HEK293 (cell line): ENCODE measurements at regions not wholly inside any gene's neighbourhood (a gene's known extent, or its start where the extent isn't known, plus 50 kb on each side); places are given as distances from the start of the nearest gene placed in this dataset.

Experiments used
- CTCF ChIA-PET: fragments of 350-600 bp; formaldehyde crosslinking; extraction: SDS; loops from one replicate; lab custom pipeline; 2021; ENCODE audit warnings: antibody characterized with exemption; lab: Yijun Ruan, JAX
- POLR2A ChIA-PET: fragments of 300-600 bp; formaldehyde crosslinking; extraction: SDS; loops from one replicate; lab custom pipeline; 2020; ENCODE audit warnings: antibody characterized with exemption, inconsistent platforms; lab: Yijun Ruan, JAX
- H3K27ac ChIP-seq: fragments of 200-500 bp; sonication (Bioruptor generic); 2 replicates; pipeline ENCODE4 v1.5.1; 2014; ENCODE audit warnings: low read depth, low read length, control low read depth, inconsistent platforms; ENCODE audit errors: extremely low read depth
- H3K36me3 ChIP-seq, 2 experiments: fragments of 200-500 bp in 1 of 2; sonication (Bioruptor generic) in 1 of 2; 1 replicate in 1 of 2; 2 replicates in 1 of 2; pipeline ENCODE4 v1.5.1; 2014 to 2017; ENCODE audit warnings: inconsistent platforms in 2 of 2, low read length in 2 of 2; ENCODE audit not compliant: control insufficient read depth in 2 of 2, insufficient read depth in 1 of 2
- H3K4me1 ChIP-seq: fragments of 200-500 bp; sonication (Bioruptor generic); 2 replicates; pipeline ENCODE4 v1.5.1; 2014; ENCODE audit warnings: mild to moderate bottlenecking, low read length, inconsistent platforms; ENCODE audit not compliant: control insufficient read depth, insufficient read depth
- H3K4me3 ChIP-seq: 2 replicates; pipeline ENCODE4 v1.5.1; 2011; ENCODE audit warnings: low read depth, mild to moderate bottlenecking, control low read depth, low read length, moderate library complexity
- H3K9me3 ChIP-seq: fragments of 200-500 bp; sonication (Bioruptor generic); 2 replicates; pipeline ENCODE4 v1.5.1; 2014; ENCODE audit warnings: low read depth, low read length, inconsistent platforms; ENCODE audit not compliant: control insufficient read depth, insufficient read depth
- EGR2 ChIP-seq: fragments of 450-650 bp; formaldehyde crosslinking; IDR thresholded peaks from 2 replicates; pipeline ENCODE4 v1.5.1; 2016; ENCODE audit warnings: low read depth, missing biosample characterization, missing genetic modification characterization
- FEZF1 ChIP-seq: fragments of 450-650 bp; formaldehyde crosslinking; IDR thresholded peaks from 2 replicates; pipeline ENCODE4 v1.5.1; 2016; ENCODE audit warnings: missing biosample characterization, missing genetic modification characterization
- GLIS2 ChIP-seq: fragments of 450-650 bp; formaldehyde crosslinking; IDR thresholded peaks from 2 replicates; pipeline ENCODE4 v1.5.1; 2016; ENCODE audit warnings: missing biosample characterization, missing genetic modification characterization
- HOXD13 ChIP-seq: sonication (generic); formaldehyde crosslinking; IDR thresholded peaks from 2 replicates; pipeline ENCODE4 v1.8.0; 2022; ENCODE audit warnings: missing genetic modification reagents, borderline replicate concordance
- IKZF3 ChIP-seq: fragments of 450-650 bp; IDR thresholded peaks from 2 replicates; pipeline ENCODE4 v1.5.0; 2018; ENCODE audit warnings: missing biosample characterization, mild to moderate bottlenecking, missing genetic modification characterization, moderate library complexity
- KLF1 ChIP-seq: fragments of 450-650 bp; formaldehyde crosslinking; IDR thresholded peaks from 2 replicates; pipeline ENCODE4 v1.5.1; 2016; ENCODE audit warnings: missing biosample characterization, missing genetic modification characterization
- KLF16 ChIP-seq: fragments of 450-650 bp; formaldehyde crosslinking; IDR thresholded peaks from 2 replicates; pipeline ENCODE4 v1.5.1; 2017; ENCODE audit warnings: missing biosample characterization, missing genetic modification characterization
- KLF9 ChIP-seq: fragments of 450-650 bp; formaldehyde crosslinking; IDR thresholded peaks from 2 replicates; pipeline ENCODE4 v1.5.1; 2016; ENCODE audit warnings: missing biosample characterization, missing genetic modification characterization, low read depth
- MYNN ChIP-seq: fragments of 450-650 bp; formaldehyde crosslinking; IDR thresholded peaks from 2 replicates; pipeline ENCODE4 v1.5.1; 2016; ENCODE audit warnings: missing biosample characterization, missing genetic modification characterization, borderline replicate concordance
- YY1 ChIP-seq: fragments of 450-650 bp; formaldehyde crosslinking; IDR thresholded peaks from 2 replicates; pipeline ENCODE4 v1.5.1; 2018; ENCODE audit warnings: missing biosample characterization, missing genetic modification characterization
- ZBTB17 ChIP-seq: fragments of 450-650 bp; formaldehyde crosslinking; IDR thresholded peaks from 2 replicates; pipeline ENCODE4 v1.5.1; 2016; ENCODE audit warnings: missing biosample characterization, missing genetic modification characterization
- ZIC2 ChIP-seq: fragments of 450-650 bp; formaldehyde crosslinking; IDR thresholded peaks from 2 replicates; pipeline ENCODE4 v1.5.1; 2016; ENCODE audit warnings: missing biosample characterization, missing genetic modification characterization
- ZNF114 ChIP-seq: fragments of 450-650 bp; formaldehyde crosslinking; IDR thresholded peaks from 2 replicates; pipeline ENCODE4 v1.5.0; 2017; ENCODE audit warnings: missing biosample characterization, missing genetic modification characterization
- ZNF140 ChIP-seq: fragments of 450-650 bp; formaldehyde crosslinking; IDR thresholded peaks from 2 replicates; pipeline ENCODE4 v1.5.1; 2016; ENCODE audit warnings: missing biosample characterization, missing genetic modification characterization
- ZNF146 ChIP-seq: fragments of 450-650 bp; formaldehyde crosslinking; IDR thresholded peaks from 2 replicates; pipeline ENCODE4 v1.5.1; 2016; ENCODE audit warnings: missing biosample characterization, missing genetic modification characterization
- ZNF174 ChIP-seq: fragments of 450-650 bp; formaldehyde crosslinking; IDR thresholded peaks from 2 replicates; pipeline ENCODE4 v1.5.0; 2017; ENCODE audit warnings: missing biosample characterization, mild to moderate bottlenecking, missing genetic modification characterization
- ZNF311 ChIP-seq: fragments of 450-650 bp; formaldehyde crosslinking; IDR thresholded peaks from 2 replicates; pipeline ENCODE4 v1.5.1; 2017; ENCODE audit warnings: missing biosample characterization, missing genetic modification characterization, borderline replicate concordance
- ZNF366 ChIP-seq: fragments of 450-650 bp; formaldehyde crosslinking; conservative IDR thresholded peaks from 2 replicates; pipeline ENCODE4 v1.5.1; 2016; ENCODE audit warnings: missing biosample characterization, missing genetic modification characterization
- ZNF37A ChIP-seq: fragments of 450-650 bp; IDR thresholded peaks from 2 replicates; pipeline ENCODE4 v1.5.1; 2018; ENCODE audit warnings: missing biosample characterization, missing genetic modification characterization
- ZNF426 ChIP-seq: fragments of 450-650 bp; formaldehyde crosslinking; IDR thresholded peaks from 2 replicates; pipeline ENCODE4 v1.5.1; 2017; ENCODE audit warnings: missing biosample characterization, missing genetic modification characterization, mild to moderate bottlenecking, inconsistent platforms, moderate library complexity
- ZNF48 ChIP-seq: fragments of 450-650 bp; formaldehyde crosslinking; IDR thresholded peaks from 2 replicates; pipeline ENCODE4 v1.5.1; 2016; ENCODE audit warnings: missing biosample characterization, missing genetic modification characterization
- ZNF544 ChIP-seq: fragments of 450-650 bp; formaldehyde crosslinking; IDR thresholded peaks from 2 replicates; pipeline ENCODE4 v1.5.0; 2017; ENCODE audit warnings: missing biosample characterization, missing genetic modification characterization
- ZNF549 ChIP-seq: fragments of 450-650 bp; IDR thresholded peaks from 2 replicates; pipeline ENCODE4 v1.5.1; 2018; ENCODE audit warnings: missing biosample characterization, missing genetic modification characterization, mild to moderate bottlenecking, inconsistent platforms, moderate library complexity
- ZNF561 ChIP-seq: fragments of 450-650 bp; IDR thresholded peaks from 2 replicates; pipeline ENCODE4 v1.5.1; 2018; ENCODE audit warnings: missing biosample characterization, missing genetic modification characterization, borderline replicate concordance
- ZNF664 ChIP-seq: fragments of 450-650 bp; formaldehyde crosslinking; IDR thresholded peaks from 2 replicates; pipeline ENCODE4 v1.5.1; 2016; ENCODE audit warnings: missing biosample characterization, missing genetic modification characterization
- ZNF76 ChIP-seq: fragments of 450-650 bp; formaldehyde crosslinking; IDR thresholded peaks from 2 replicates; pipeline ENCODE4; 2016; ENCODE audit warnings: low read depth, missing biosample characterization, missing genetic modification characterization, borderline replicate concordance
- ZNF777 ChIP-seq: fragments of 450-650 bp; formaldehyde crosslinking; IDR thresholded peaks from 2 replicates; pipeline ENCODE4 v1.5.1; 2017; ENCODE audit warnings: missing biosample characterization, missing genetic modification characterization, borderline replicate concordance
- TF ChIP-seq, protein P1 (sequence below): fragments of 450-650 bp; formaldehyde crosslinking; conservative IDR thresholded peaks from 2 replicates; pipeline ENCODE4 v1.5.1; 2016; ENCODE audit warnings: low read depth, missing biosample characterization, missing genetic modification characterization

DNA sequence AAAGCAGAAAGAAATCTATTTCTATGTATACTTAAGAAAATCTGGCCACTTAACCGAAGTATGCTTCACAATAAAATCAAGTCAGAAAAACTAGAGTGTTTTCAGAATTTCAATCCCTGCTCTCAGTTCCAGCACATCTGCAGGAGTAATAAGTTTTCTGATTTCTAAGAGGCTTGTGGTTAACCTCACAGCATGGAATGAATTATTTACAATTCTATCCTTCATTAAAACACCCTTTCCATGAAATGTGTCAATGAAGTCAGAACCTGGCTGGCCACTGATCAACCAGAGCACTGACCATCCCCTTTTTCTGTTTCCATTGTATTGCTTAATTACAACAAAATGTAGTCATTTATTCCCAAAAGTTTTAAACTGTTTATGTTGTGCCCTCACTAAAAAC lies 781.4 kb upstream of the INTU start:
- no peak overlapping the region for H3K27ac ChIP-seq
- H3K36me3 ChIP-seq = no peaks in the 10 kb centered on the region
- CTCF ChIA-PET = no interaction called here
- no peaks in the 10 kb centered on the region for H3K9me3 ChIP-seq
- no peaks in the 10 kb centered on the region for H3K4me1 ChIP-seq
- POLR2A ChIA-PET = no interaction called here
- TF ChIP-seq KLF9 (tag by site-specific recombination) (no peak), ZNF366 (tag by site-specific recombination) (no peak), ZNF114 (no peak), YY1 (no peak), ZNF37A (tag by site-specific recombination) (no peak), ZNF174 (tag by site-specific recombination) (no peak), EGR2 (tag by site-specific recombination) (no peak), ZNF544 (tag by site-specific recombination) (no peak), ZNF146 (no peak)
- H3K4me3 ChIP-seq = no peak overlapping the region

DNA sequence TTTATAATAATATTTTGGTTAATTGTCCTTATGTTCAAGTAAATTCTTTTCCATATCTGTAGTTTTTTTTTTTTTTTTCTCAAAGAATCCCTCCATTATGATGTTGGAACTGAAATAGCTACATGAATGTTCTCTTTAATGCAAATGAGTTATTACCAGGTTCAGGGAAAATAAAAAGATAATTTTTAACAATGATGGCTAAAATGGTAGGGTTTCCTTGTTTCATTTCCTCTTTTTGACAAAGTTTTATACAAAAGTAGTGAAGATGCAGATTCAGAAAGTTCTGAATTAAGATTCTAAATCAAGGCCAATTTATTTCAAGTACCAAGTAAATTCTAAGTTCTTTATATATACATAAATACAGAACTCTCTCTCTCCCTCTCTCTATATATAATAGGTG lies 779.0 kb upstream of the INTU start:
- ChIA-PET POLR2A (no interaction called here), CTCF (no interaction called here)
- Histone ChIP-seq H3K36me3 (no peaks in the 10 kb centered on the region), H3K4me3 (no peak overlapping the region), H3K27ac (no peak overlapping the region), H3K9me3 (no peaks in the 10 kb centered on the region), H3K4me1 (no peaks in the 10 kb centered on the region)
- no peak for TF ChIP-seq GLIS2 (tag by site-specific recombination)
- no peak for TF ChIP-seq ZIC2 (tag by site-specific recombination)
- no peak for TF ChIP-seq ZNF777 (tag by site-specific recombination)
- TF ChIP-seq ZNF561 (tag by site-specific recombination) = no peak
- TF ChIP-seq ZNF426 (tag by site-specific recombination) = no peak
- TF ChIP-seq ZNF664 (tag by site-specific recombination) = no peak
- no peak for TF ChIP-seq HOXD13 (CRISPR knock-in tag)
- TF ChIP-seq KLF1 (tag by site-specific recombination) = no peak
- TF ChIP-seq ZNF311 (tag by site-specific recombination) = no peak
- TF ChIP-seq ZNF140 (tag by site-specific recombination) = no peak
- TF ChIP-seq ZNF76 (tag by site-specific recombination) = no peak
- TF ChIP-seq ZNF48 = no peak
- TF ChIP-seq, all 188 proteins: peak for 0

DNA sequence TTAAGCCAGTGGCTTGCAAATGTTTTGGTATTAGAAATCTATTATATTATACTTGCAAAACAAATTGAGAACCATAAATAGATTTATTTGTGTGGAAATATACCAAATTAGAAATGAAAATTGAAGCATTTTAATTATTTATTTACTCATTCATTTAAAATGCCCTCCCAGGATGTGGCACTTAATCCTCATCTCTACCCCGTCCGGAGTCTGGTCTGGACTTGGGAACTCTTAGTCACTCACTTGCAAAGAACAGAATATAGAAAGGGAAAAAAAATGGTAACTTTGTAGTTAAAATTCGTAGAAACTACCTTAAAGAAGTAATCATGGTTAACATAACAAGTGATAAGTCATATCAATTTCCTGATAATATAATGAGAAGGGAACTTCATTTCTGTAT lies 775.9 kb upstream of the INTU start:
- no peaks in the 10 kb centered on the region for H3K9me3 ChIP-seq
- H3K36me3 ChIP-seq = no peaks in the 10 kb centered on the region
- ChIA-PET CTCF (no interaction called here), POLR2A (no interaction called here)
- H3K27ac ChIP-seq = no peak overlapping the region
- TF ChIP-seq ZNF549 (tag by site-specific recombination) (no peak), ZBTB17 (no peak), KLF16 (tag by site-specific recombination) (no peak), IKZF3 (no peak), MYNN (tag by site-specific recombination) (no peak), FEZF1 (tag by site-specific recombination) (no peak)
- TF ChIP-seq, protein P1, sequence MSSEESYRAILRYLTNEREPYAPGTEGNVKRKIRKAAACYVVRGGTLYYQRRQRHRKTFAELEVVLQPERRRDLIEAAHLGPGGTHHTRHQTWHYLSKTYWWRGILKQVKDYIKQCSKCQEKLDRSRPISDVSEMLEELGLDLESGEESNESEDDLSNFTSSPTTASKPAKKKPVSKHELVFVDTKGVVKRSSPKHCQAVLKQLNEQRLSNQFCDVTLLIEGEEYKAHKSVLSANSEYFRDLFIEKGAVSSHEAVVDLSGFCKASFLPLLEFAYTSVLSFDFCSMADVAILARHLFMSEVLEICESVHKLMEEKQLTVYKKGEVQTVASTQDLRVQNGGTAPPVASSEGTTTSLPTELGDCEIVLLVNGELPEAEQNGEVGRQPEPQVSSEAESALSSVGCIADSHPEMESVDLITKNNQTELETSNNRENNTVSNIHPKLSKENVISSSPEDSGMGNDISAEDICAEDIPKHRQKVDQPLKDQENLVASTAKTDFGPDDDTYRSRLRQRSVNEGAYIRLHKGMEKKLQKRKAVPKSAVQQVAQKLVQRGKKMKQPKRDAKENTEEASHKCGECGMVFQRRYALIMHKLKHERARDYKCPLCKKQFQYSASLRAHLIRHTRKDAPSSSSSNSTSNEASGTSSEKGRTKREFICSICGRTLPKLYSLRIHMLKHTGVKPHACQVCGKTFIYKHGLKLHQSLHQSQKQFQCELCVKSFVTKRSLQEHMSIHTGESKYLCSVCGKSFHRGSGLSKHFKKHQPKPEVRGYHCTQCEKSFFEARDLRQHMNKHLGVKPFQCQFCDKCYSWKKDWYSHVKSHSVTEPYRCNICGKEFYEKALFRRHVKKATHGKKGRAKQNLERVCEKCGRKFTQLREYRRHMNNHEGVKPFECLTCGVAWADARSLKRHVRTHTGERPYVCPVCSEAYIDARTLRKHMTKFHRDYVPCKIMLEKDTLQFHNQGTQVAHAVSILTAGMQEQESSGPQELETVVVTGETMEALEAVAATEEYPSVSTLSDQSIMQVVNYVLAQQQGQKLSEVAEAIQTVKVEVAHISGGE (tag by site-specific recombination) = no peak
- no peaks in the 10 kb centered on the region for H3K4me1 ChIP-seq
- no peak overlapping the region for H3K4me3 ChIP-seq
